Cardiac muscle cell (in vitro differentiated cells and primary cell): ENCODE measurements at regions not wholly inside any gene's neighbourhood (a gene's known extent, or its start where the extent isn't known, plus 50 kb on each side); places are given as distances from the start of the nearest gene placed in this dataset.

Source experiments
- DNase-seq, 2 donors: peaks; one replicate each; pipeline versions ENCODE4 v3.0.0 to v3.0.0-alpha.2; 2010 to 2017; ENCODE audit warnings: low read depth in 1 of 2, low spot score in 1 of 2
- H3K27ac ChIP-seq: fragments of 200-600 bp; sonication (generic); 2 replicates; pipeline ENCODE4 v1.5.1; 2016
- H3K27me3 ChIP-seq: fragments of 200-600 bp; sonication (generic); 2 replicates; pipeline ENCODE4 v1.6.0; 2016; ENCODE audit warnings: control low read depth
- H3K36me3 ChIP-seq: fragments of 200-600 bp; sonication (generic); 2 replicates; pipeline ENCODE4 v1.5.1; 2016; ENCODE audit warnings: control low read depth
- H3K4me1 ChIP-seq: fragments of 200-600 bp; sonication (generic); 2 replicates; pipeline ENCODE4 v1.8.1; 2017; ENCODE audit warnings: low read depth, mild to moderate bottlenecking, mixed run types
- H3K4me3 ChIP-seq: fragments of 200-600 bp; sonication (generic); 2 replicates; pipeline ENCODE4 v1.5.1; 2016; ENCODE audit warnings: mild to moderate bottlenecking
- H3K9me3 ChIP-seq: fragments of 200-600 bp; sonication (generic); 2 replicates; pipeline ENCODE4 v1.5.1; 2017; ENCODE audit warnings: low read depth, mild to moderate bottlenecking, control low read depth
- TF ChIP-seq, protein P1 (sequence below): IDR thresholded peaks from 2 replicates; pipeline ENCODE4 v1.5.1; 2012; ENCODE audit warnings: low read depth, mild to moderate bottlenecking, low read length

GRCh38 chr12:111283966-111284365 lies 84.9 kb downstream of the PHETA1 start:
- TF ChIP-seq, protein P1, sequence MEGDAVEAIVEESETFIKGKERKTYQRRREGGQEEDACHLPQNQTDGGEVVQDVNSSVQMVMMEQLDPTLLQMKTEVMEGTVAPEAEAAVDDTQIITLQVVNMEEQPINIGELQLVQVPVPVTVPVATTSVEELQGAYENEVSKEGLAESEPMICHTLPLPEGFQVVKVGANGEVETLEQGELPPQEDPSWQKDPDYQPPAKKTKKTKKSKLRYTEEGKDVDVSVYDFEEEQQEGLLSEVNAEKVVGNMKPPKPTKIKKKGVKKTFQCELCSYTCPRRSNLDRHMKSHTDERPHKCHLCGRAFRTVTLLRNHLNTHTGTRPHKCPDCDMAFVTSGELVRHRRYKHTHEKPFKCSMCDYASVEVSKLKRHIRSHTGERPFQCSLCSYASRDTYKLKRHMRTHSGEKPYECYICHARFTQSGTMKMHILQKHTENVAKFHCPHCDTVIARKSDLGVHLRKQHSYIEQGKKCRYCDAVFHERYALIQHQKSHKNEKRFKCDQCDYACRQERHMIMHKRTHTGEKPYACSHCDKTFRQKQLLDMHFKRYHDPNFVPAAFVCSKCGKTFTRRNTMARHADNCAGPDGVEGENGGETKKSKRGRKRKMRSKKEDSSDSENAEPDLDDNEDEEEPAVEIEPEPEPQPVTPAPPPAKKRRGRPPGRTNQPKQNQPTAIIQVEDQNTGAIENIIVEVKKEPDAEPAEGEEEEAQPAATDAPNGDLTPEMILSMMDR = no peak
- H3K4me3 ChIP-seq = no peak overlapping the region
- H3K27me3 ChIP-seq = no peaks in the 10 kb centered on the region
- H3K4me1 ChIP-seq = no peaks in the 10 kb centered on the region
- no peak for DNase-seq
- no peaks in the 10 kb centered on the region for H3K9me3 ChIP-seq
- H3K27ac ChIP-seq = no peak overlapping the region
- H3K36me3 ChIP-seq = no peaks in the 10 kb centered on the region

DNA sequence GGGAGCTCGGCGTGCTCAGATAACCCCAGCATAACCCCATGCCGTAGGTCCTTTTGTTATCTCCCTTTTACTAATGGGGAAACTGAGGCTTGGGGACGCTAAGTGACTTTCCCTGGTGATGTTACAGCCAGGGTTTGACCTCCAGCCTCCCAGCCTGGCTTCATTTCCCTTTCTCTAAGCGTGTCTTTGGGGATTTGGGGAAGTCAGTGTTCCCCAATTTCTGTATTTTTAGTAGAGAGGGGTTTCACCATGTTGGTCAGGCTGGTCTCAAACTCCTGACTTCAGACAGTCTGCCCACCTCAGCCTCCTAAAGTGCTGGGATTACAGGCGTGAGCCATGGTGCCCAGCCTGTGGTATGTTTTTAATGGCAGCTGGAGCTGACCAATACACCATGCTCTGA lies 85.4 kb downstream of the PHETA1 start:
- no peak for DNase-seq
- no peak overlapping the region for H3K27ac ChIP-seq
- H3K27me3 ChIP-seq = no peaks in the 10 kb centered on the region
- H3K36me3 ChIP-seq = no peaks in the 10 kb centered on the region
- TF ChIP-seq, protein P1 = no peak
- no peaks in the 10 kb centered on the region for H3K4me1 ChIP-seq
- H3K9me3 ChIP-seq = no peaks in the 10 kb centered on the region
- no peak overlapping the region for H3K4me3 ChIP-seq

GRCh38 chr12:111277570-111277969 lies 91.3 kb downstream of the PHETA1 start:
- Histone ChIP-seq H3K36me3 (no peaks in the 10 kb centered on the region), H3K4me1 (no peaks in the 10 kb centered on the region), H3K9me3 (no peaks in the 10 kb centered on the region), H3K27ac (no peak overlapping the region), H3K4me3 (no peak overlapping the region), H3K27me3 (no peaks in the 10 kb centered on the region)
- DNase-seq = no peak
- TF ChIP-seq, protein P1 = no peak

DNA sequence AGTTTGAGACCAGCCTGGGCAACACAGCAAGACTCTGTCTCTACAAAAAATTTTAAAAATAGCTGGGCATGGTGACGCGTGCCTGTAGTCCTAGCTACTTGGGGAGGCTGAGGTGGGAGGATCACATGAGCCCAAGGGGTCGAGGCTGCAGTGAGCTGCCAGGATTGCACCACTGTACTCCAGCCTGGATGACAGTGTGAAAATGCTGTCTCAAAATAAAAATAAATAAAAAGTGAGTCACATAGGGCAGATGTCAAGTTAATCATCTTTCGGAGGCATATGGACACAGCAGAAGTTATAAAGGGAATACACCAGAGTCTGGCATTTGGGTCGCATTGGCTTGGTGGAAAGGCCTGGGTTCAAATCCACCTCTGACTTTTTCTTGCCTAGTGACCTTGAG lies 92.7 kb downstream of the PHETA1 start:
- Histone ChIP-seq H3K27me3 (no peaks in the 10 kb centered on the region), H3K27ac (no peak overlapping the region), H3K4me3 (no peak overlapping the region), H3K36me3 (no peaks in the 10 kb centered on the region), H3K9me3 (no peaks in the 10 kb centered on the region), H3K4me1 (no peaks in the 10 kb centered on the region)
- TF ChIP-seq, protein P1 = no peak
- no peak for DNase-seq

DNA sequence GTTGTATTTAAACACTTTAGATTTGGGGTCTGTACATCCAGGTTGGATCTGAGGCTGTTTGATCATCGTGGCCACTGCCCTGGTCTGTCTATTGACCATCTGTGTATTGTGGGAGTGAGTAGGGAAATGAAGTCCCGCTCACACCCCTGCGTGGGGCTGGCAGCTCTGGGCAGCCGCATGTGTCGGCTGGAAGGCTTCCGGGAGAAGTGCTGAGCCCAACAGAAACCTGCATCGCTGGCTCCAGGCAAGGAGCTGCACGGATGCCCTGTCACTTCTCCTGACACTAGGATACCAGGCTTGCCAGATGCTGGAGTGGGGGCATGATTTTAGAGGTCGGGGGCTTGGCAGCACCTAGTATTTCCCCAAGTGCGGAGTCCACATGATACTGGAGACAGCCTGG lies 93.6 kb downstream of the PHETA1 start:
- Histone ChIP-seq H3K27me3 (no peaks in the 10 kb centered on the region), H3K9me3 (no peaks in the 10 kb centered on the region), H3K36me3 (no peaks in the 10 kb centered on the region), H3K4me1 (no peaks in the 10 kb centered on the region), H3K4me3 (no peak overlapping the region), H3K27ac (no peak overlapping the region)
- DNase-seq = no peak
- TF ChIP-seq, protein P1 = no peak

DNA sequence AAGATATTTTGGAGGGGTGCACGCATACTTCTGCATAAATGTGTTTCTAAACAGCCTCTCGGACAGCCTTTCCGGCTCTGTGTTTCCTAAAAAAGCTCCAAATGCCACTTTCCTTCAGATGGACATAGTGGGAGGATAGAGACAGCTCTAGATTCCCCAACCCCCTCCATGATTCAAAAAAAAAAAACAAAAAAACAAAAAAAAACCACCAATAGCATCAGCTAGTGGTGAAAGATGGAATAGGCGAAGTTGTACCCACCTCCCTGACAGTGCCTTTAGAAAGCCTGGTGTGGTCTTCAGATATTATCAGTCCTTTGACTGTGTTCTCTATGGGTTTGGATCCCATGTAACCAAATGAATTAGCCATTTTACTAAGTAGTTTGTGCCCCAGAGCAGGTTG lies 94.1 kb downstream of the PHETA1 start:
- no peaks in the 10 kb centered on the region for H3K9me3 ChIP-seq
- DNase-seq = no peak
- H3K36me3 ChIP-seq = no peaks in the 10 kb centered on the region
- H3K4me1 ChIP-seq = no peaks in the 10 kb centered on the region
- TF ChIP-seq, protein P1 = peak; percentile 59
- H3K27me3 ChIP-seq = no peaks in the 10 kb centered on the region
- no peak overlapping the region for H3K4me3 ChIP-seq
- no peak overlapping the region for H3K27ac ChIP-seq
